Naive thymus-derived CD4-positive, alpha-beta T cell (primary cell): ENCODE measurements at regions not wholly inside any gene's neighbourhood (a gene's known extent, or its start where the extent isn't known, plus 50 kb on each side); places are given as distances from the start of the nearest gene placed in this dataset.

Experiments used
- ATAC-seq: fragments of 150-1000 bp; cut with Tn5 transposase; 2 replicates; pipeline ENCODE4 v1.10.0; 2021; ENCODE audit warnings: mild to moderate bottlenecking, moderate library complexity
- CTCF ChIA-PET: fragments of 350-600 bp; sonication (Branson Sonifier 250); formaldehyde crosslinking; loops from one replicate; lab custom pipeline; 2021; ENCODE audit warnings: antibody characterized with exemption; lab: Charles Lee
- POLR2A ChIA-PET: fragments of 350-600 bp; sonication (Branson Sonifier 250); formaldehyde crosslinking; loops from one replicate; lab custom pipeline; 2021; ENCODE audit warnings: antibody characterized with exemption, inconsistent platforms; lab: Charles Lee
- DNase-seq, 9 donors: peaks; one replicate each; pipeline versions ENCODE4 v3.0.0 to v3.0.0-alpha.2; 2020 to 2022; ENCODE audit warnings: mixed read lengths in 1 of 9
- H3K27ac ChIP-seq: one replicate; pipeline ENCODE4 v1.7.0; 2013; ENCODE audit warnings: mild to moderate bottlenecking, low read depth, low read length, moderate library complexity
- H3K27me3 ChIP-seq, 2 donors: one replicate each; pipeline ENCODE4 v1.7.0; 2013; ENCODE audit warnings: low read length in 2 of 2, mild to moderate bottlenecking in 2 of 2, moderate library complexity in 2 of 2; ENCODE audit not compliant: control insufficient read depth in 2 of 2, insufficient read depth in 2 of 2
- H3K36me3 ChIP-seq, 3 experiments: 1 replicate in 2 of 3; 2 replicates in 1 of 3; pipeline ENCODE4 v1.7.0; 2013; ENCODE audit warnings: low read length in 3 of 3, mild to moderate bottlenecking in 3 of 3, moderate library complexity in 1 of 3; ENCODE audit not compliant: insufficient read depth in 3 of 3, control insufficient read depth in 2 of 3
- H3K4me1 ChIP-seq, 2 donors: one replicate each; pipeline ENCODE4 v1.7.0; 2013; ENCODE audit warnings: low read length in 2 of 2, mild to moderate bottlenecking in 2 of 2, moderate library complexity in 1 of 2; ENCODE audit not compliant: control insufficient read depth in 2 of 2, insufficient read depth in 2 of 2
- H3K4me3 ChIP-seq: 2 replicates; pipeline ENCODE4 v1.7.0; 2013; ENCODE audit warnings: mild to moderate bottlenecking, low read length
- H3K9me3 ChIP-seq, 3 experiments: 1 replicate in 2 of 3; 2 replicates in 1 of 3; pipeline ENCODE4 v1.7.0; 2013; ENCODE audit warnings: low read length in 3 of 3; ENCODE audit not compliant: control insufficient read depth in 2 of 3
- H3K27ac Mint-ChIP-seq, 9 donors: one replicate each; pipeline ENCODE4 v1.8.0; 2020 to 2022; ENCODE audit warnings: mixed read lengths in 9 of 9, mild to moderate bottlenecking in 8 of 9, moderate library complexity in 5 of 9, inconsistent platforms in 2 of 9
- H3K27me3 Mint-ChIP-seq, 5 donors: one replicate each; pipeline ENCODE4 v1.8.0; 2021 to 2022; ENCODE audit warnings: mixed read lengths in 5 of 5, mild to moderate bottlenecking in 1 of 5
- H3K36me3 Mint-ChIP-seq, 5 donors: one replicate each; pipeline ENCODE4 v1.8.0; 2020 to 2022; ENCODE audit warnings: mixed read lengths in 5 of 5, mild to moderate bottlenecking in 3 of 5, inconsistent platforms in 1 of 5
- H3K4me1 Mint-ChIP-seq, 7 donors: one replicate each; pipeline ENCODE4 v1.8.0; 2020 to 2022; ENCODE audit warnings: mixed read lengths in 7 of 7, mild to moderate bottlenecking in 3 of 7, inconsistent platforms in 1 of 7
- H3K4me3 Mint-ChIP-seq, 10 donors: one replicate each; pipeline ENCODE4 v1.8.0; 2020 to 2022; ENCODE audit warnings: mild to moderate bottlenecking in 10 of 10, mixed read lengths in 10 of 10, moderate library complexity in 6 of 10, inconsistent platforms in 2 of 10
- H3K9me3 Mint-ChIP-seq, 11 donors: one replicate each; pipeline ENCODE4 v1.8.0; 2020 to 2022; ENCODE audit warnings: mixed read lengths in 11 of 11, mild to moderate bottlenecking in 4 of 11, inconsistent platforms in 1 of 11, moderate library complexity in 1 of 11
- intact Hi-C, 2 donors: fragments of 100-400 bp; cut with micrococcal nuclease; formaldehyde crosslinking; loops; one replicate each; pipeline ENCODE4 v1.15.1; 2023

GRCh38 chr1:201724766-201725118 is 104.2 kb upstream of the IPO9 start:
- Histone ChIP-seq H3K4me3 (no peak overlapping the region), H3K27ac (no peak overlapping the region), H3K27me3 (no peaks in the 10 kb centered on the region), H3K9me3 (no peaks in the 10 kb centered on the region), H3K36me3 (no peaks in the 10 kb centered on the region), H3K4me1 (no peaks in the 10 kb centered on the region)
- ATAC-seq (no peak), DNase-seq (no peak)
- Mint-ChIP-seq H3K4me3 (no peak overlapping the region), H3K36me3 (no peaks in the 10 kb centered on the region), H3K27me3 (peaks cover 0 to 14% (median 6%) of the 10 kb centered on the region in 5 donors), H3K9me3 (no peaks in the 10 kb centered on the region), H3K27ac (no peak overlapping the region), H3K4me1 (no peaks in the 10 kb centered on the region)
- ChIA-PET CTCF (no interaction called here), POLR2A (no interaction called here)
- intact Hi-C loops: no loop called here

GRCh38 chr1:201726700-201727099 is 102.3 kb upstream of the IPO9 start:
- intact Hi-C loops: no loop called here
- no peak overlapping the region for H3K4me3 ChIP-seq
- POLR2A ChIA-PET: interaction anchor here (0.6 kb wide), 1 partner anchor 64 kb away, joined by 4 read pairs; no protein-coding TSS in a partner anchor
- H3K27me3 Mint-ChIP-seq: peaks cover 5 to 15% (median 9%) of the 10 kb centered on the region in 5 donors
- no peaks in the 10 kb centered on the region for H3K4me1 ChIP-seq
- CTCF ChIA-PET: no interaction called here
- no peaks in the 10 kb centered on the region for H3K4me1 Mint-ChIP-seq
- no peaks in the 10 kb centered on the region for H3K36me3 Mint-ChIP-seq
- H3K9me3 Mint-ChIP-seq: no peaks in the 10 kb centered on the region
- no peaks in the 10 kb centered on the region for H3K36me3 ChIP-seq
- ATAC-seq (no peak), DNase-seq (no peak)
- no peaks in the 10 kb centered on the region for H3K9me3 ChIP-seq
- H3K27me3 ChIP-seq: no peaks in the 10 kb centered on the region
- H3K27ac Mint-ChIP-seq: no peak overlapping the region
- H3K4me3 Mint-ChIP-seq: no peak overlapping the region
- no peak overlapping the region for H3K27ac ChIP-seq

GRCh38 chr1:201728731-201729130 is 100.2 kb upstream of the IPO9 start:
- intact Hi-C loops: no loop called here
- no peaks in the 10 kb centered on the region for H3K36me3 Mint-ChIP-seq
- Histone ChIP-seq H3K27ac (no peak overlapping the region), H3K9me3 (no peaks in the 10 kb centered on the region), H3K4me3 (no peak overlapping the region), H3K27me3 (no peaks in the 10 kb centered on the region), H3K4me1 (no peaks in the 10 kb centered on the region), H3K36me3 (no peaks in the 10 kb centered on the region)
- ChIA-PET POLR2A (no interaction called here), CTCF (no interaction called here)
- no peak overlapping the region for H3K27ac Mint-ChIP-seq
- DNase-seq (no peak), ATAC-seq (no peak)
- no peaks in the 10 kb centered on the region for H3K9me3 Mint-ChIP-seq
- peaks cover 0 to under 1% (median 0%) of the 10 kb centered on the region in 7 donors for H3K4me1 Mint-ChIP-seq
- H3K4me3 Mint-ChIP-seq: no peak overlapping the region
- H3K27me3 Mint-ChIP-seq: peaks cover 4 to 18% (median 13%) of the 10 kb centered on the region in 5 donors

GRCh38 chr1:201729973-201730608 is 98.9 kb upstream of the IPO9 start:
- H3K4me1 ChIP-seq: no peaks in the 10 kb centered on the region
- intact Hi-C loops: no loop called here
- Mint-ChIP-seq H3K4me3 (no peak overlapping the region), H3K36me3 (no peaks in the 10 kb centered on the region), H3K27me3 (peaks cover 5 to 14% (median 10%) of the 10 kb centered on the region in 5 donors), H3K9me3 (no peaks in the 10 kb centered on the region), H3K4me1 (peaks cover 0 to 1% (median 0%) of the 10 kb centered on the region in 7 donors), H3K27ac (no peak overlapping the region)
- no peak overlapping the region for H3K4me3 ChIP-seq
- ChIA-PET CTCF (no interaction called here), POLR2A (no interaction called here)
- no peak for ATAC-seq
- H3K27me3 ChIP-seq: no peaks in the 10 kb centered on the region
- DNase-seq: no peak
- H3K27ac ChIP-seq: no peak overlapping the region
- no peaks in the 10 kb centered on the region for H3K9me3 ChIP-seq
- H3K36me3 ChIP-seq: no peaks in the 10 kb centered on the region

- ATAC-seq: no peak
- H3K9me3 Mint-ChIP-seq: no peaks in the 10 kb centered on the region
- H3K27ac ChIP-seq: no peak overlapping the region
- peaks cover 0 to 1% (median 0%) of the 10 kb centered on the region in 7 donors for H3K4me1 Mint-ChIP-seq
- peak overlapping the region in 1 of 9 donors; percentile 41 for H3K27ac Mint-ChIP-seq
- H3K4me3 Mint-ChIP-seq: no peak overlapping the region
- H3K36me3 ChIP-seq: no peaks in the 10 kb centered on the region
- no peaks in the 10 kb centered on the region for H3K4me1 ChIP-seq
- intact Hi-C loops: no loop called here
- DNase-seq: no peak
- H3K36me3 Mint-ChIP-seq: no peaks in the 10 kb centered on the region
- ChIA-PET POLR2A (no interaction called here), CTCF (no interaction called here)
- H3K9me3 ChIP-seq: no peaks in the 10 kb centered on the region
- no peak overlapping the region for H3K4me3 ChIP-seq
- peaks cover 6 to 12% (median 9%) of the 10 kb centered on the region in 5 donors for H3K27me3 Mint-ChIP-seq
- H3K27me3 ChIP-seq: peaks cover 0 to 1% of the 10 kb centered on the region in 2 donors
These were observed 98.3 kb upstream of the IPO9 start for GRCh38 chr1:201730611-201731010.

- H3K4me3 ChIP-seq: no peak overlapping the region
- ATAC-seq (no peak), DNase-seq (no peak)
- peaks cover 0 to 1% (median 0%) of the 10 kb centered on the region in 7 donors for H3K4me1 Mint-ChIP-seq
- H3K36me3 Mint-ChIP-seq: no peaks in the 10 kb centered on the region
- ChIA-PET CTCF (no interaction called here), POLR2A (no interaction called here)
- H3K9me3 ChIP-seq: no peaks in the 10 kb centered on the region
- H3K4me1 ChIP-seq: no peaks in the 10 kb centered on the region
- peaks cover 6 to 12% (median 10%) of the 10 kb centered on the region in 5 donors for H3K27me3 Mint-ChIP-seq
- intact Hi-C loops: no loop called here
- no peak overlapping the region for H3K4me3 Mint-ChIP-seq
- H3K36me3 ChIP-seq: no peaks in the 10 kb centered on the region
- H3K27me3 ChIP-seq: peaks cover 0 to 4% of the 10 kb centered on the region in 2 donors
- H3K27ac ChIP-seq: no peak overlapping the region
- no peak overlapping the region for H3K27ac Mint-ChIP-seq
- no peaks in the 10 kb centered on the region for H3K9me3 Mint-ChIP-seq
These were observed 97.8 kb upstream of the IPO9 start for GRCh38 chr1:201731142-201731541.

- ATAC-seq: no peak
- ChIA-PET CTCF (no interaction called here), POLR2A (no interaction called here)
- no peaks in the 10 kb centered on the region for H3K9me3 Mint-ChIP-seq
- DNase-seq: no peak
- no peak overlapping the region for H3K27ac Mint-ChIP-seq
- peaks cover 0 to 4% of the 10 kb centered on the region in 2 donors for H3K27me3 ChIP-seq
- no peak overlapping the region for H3K27ac ChIP-seq
- H3K9me3 ChIP-seq: no peaks in the 10 kb centered on the region
- no peak overlapping the region for H3K4me3 Mint-ChIP-seq
- H3K27me3 Mint-ChIP-seq: peaks cover 6 to 12% (median 10%) of the 10 kb centered on the region in 5 donors
- no peak overlapping the region for H3K4me3 ChIP-seq
- no peaks in the 10 kb centered on the region for H3K36me3 ChIP-seq
- H3K4me1 ChIP-seq: no peaks in the 10 kb centered on the region
- H3K36me3 Mint-ChIP-seq: no peaks in the 10 kb centered on the region
- intact Hi-C loops: no loop called here
- H3K4me1 Mint-ChIP-seq: peaks cover 0 to 1% (median 0%) of the 10 kb centered on the region in 7 donors
These were observed 97.4 kb upstream of the IPO9 start for GRCh38 chr1:201731592-201731991.
